ENCODE measurements at regions not wholly inside any gene's neighbourhood (a gene's known extent, or its start where the extent isn't known, plus 50 kb on each side); places are given as distances from the start of the nearest gene placed in this dataset.

DNA sequence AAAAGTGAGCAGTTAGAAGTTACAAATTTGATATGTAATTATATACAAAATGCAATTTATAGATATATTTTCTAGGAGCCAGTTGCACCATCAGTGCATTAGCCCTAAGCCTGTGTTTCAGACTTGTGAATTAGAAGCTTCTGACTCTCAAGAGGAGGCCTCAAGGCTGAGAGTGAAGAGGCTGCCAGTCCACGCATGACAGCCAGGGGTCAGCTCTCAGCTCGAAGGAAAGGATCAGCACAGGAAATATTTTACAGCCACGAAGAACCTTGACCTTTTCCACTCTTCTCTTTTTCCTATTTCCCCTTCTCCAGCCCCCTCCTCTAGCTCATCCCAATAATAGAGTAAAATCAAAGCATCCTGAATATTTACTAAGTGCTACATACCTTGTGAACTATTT is 642.4 kb downstream of the TRIML1 start:
- TF ChIP-seq, protein P1, sequence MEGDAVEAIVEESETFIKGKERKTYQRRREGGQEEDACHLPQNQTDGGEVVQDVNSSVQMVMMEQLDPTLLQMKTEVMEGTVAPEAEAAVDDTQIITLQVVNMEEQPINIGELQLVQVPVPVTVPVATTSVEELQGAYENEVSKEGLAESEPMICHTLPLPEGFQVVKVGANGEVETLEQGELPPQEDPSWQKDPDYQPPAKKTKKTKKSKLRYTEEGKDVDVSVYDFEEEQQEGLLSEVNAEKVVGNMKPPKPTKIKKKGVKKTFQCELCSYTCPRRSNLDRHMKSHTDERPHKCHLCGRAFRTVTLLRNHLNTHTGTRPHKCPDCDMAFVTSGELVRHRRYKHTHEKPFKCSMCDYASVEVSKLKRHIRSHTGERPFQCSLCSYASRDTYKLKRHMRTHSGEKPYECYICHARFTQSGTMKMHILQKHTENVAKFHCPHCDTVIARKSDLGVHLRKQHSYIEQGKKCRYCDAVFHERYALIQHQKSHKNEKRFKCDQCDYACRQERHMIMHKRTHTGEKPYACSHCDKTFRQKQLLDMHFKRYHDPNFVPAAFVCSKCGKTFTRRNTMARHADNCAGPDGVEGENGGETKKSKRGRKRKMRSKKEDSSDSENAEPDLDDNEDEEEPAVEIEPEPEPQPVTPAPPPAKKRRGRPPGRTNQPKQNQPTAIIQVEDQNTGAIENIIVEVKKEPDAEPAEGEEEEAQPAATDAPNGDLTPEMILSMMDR (IDR thresholded peaks at IDR 0.05) = no peak
- no peak for TF ChIP-seq POLR2AphosphoS5 (IDR thresholded peaks at IDR 0.05; ENCODE audit: insufficient read depth in 1 of 2, low read depth in 1 of 2)
- no peak for TF ChIP-seq POLR2A (IDR thresholded peaks at IDR 0.05)
